ENCODE measurements at regions not wholly inside any gene's neighbourhood (a gene's known extent, or its start where the extent isn't known, plus 50 kb on each side); places are given as distances from the start of the nearest gene placed in this dataset.

DNA sequence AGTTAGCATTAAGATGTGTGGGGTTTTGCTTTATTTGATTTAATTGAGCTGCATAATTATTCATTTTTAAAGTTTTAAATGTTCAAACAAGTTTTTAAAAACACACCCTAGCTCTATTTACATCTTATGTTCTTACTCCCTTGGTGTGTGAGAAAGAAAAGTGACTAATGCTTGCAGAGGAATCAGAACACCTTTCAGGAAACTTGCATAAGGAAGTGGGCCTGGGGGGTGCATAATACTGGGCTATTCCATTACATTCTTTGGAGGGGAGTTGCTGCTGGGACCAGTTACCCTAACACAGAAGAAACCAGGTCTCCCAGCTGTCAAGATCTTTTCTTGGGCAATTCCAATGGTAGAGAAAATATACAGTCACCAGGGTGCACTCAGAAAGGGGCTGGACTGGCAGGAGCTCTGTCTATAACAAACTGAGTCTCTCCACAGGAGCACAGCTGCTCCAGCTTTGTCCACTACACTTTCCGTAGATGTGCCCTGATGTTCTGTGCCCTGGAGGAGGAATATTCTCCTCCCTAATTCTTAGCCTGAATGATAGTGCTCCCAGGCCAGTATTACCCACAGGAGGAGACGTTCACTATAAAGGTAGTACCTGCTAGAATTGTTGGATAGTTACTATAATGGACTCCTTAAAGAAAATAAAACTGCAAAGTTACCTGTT, 304.2 kb downstream of the CDC14C start:
- no peak overlapping the region for H3K4me2 ChIP-seq (ENCODE audit: insufficient read depth, low read length)
- TF ChIP-seq, protein P1, sequence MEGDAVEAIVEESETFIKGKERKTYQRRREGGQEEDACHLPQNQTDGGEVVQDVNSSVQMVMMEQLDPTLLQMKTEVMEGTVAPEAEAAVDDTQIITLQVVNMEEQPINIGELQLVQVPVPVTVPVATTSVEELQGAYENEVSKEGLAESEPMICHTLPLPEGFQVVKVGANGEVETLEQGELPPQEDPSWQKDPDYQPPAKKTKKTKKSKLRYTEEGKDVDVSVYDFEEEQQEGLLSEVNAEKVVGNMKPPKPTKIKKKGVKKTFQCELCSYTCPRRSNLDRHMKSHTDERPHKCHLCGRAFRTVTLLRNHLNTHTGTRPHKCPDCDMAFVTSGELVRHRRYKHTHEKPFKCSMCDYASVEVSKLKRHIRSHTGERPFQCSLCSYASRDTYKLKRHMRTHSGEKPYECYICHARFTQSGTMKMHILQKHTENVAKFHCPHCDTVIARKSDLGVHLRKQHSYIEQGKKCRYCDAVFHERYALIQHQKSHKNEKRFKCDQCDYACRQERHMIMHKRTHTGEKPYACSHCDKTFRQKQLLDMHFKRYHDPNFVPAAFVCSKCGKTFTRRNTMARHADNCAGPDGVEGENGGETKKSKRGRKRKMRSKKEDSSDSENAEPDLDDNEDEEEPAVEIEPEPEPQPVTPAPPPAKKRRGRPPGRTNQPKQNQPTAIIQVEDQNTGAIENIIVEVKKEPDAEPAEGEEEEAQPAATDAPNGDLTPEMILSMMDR (IDR thresholded peaks at IDR 0.05; ENCODE audit: extremely low read depth, low read depth, low read length): no peak
- H3K9me3 ChIP-seq (ENCODE audit: low read depth, low read length): peaks cover 7% of the 10 kb centered on the region
- no peak overlapping the region for H2AFZ ChIP-seq (ENCODE audit: low read length)
- no peak overlapping the region for H3K27ac ChIP-seq (ENCODE audit: low read depth, low read length)
- H3K79me2 ChIP-seq (ENCODE audit: insufficient read depth, low read length): no peaks in the 10 kb centered on the region
- H3K27me3 ChIP-seq (ENCODE audit: insufficient read depth, low read length): no peaks in the 10 kb centered on the region
- no peak for DNase-seq (ENCODE audit: insufficient read length, low spot score, missing footprints)
- no peaks in the 10 kb centered on the region for H3K36me3 ChIP-seq (ENCODE audit: insufficient read depth, low read length)
- H4K20me1 ChIP-seq (ENCODE audit: insufficient read depth, low read length): no peaks in the 10 kb centered on the region
- H3K4me3 ChIP-seq (ENCODE audit: insufficient read depth, low read length): no peak overlapping the region
- no peaks in the 10 kb centered on the region for H3K4me1 ChIP-seq (ENCODE audit: insufficient read depth, low read length)

DNA sequence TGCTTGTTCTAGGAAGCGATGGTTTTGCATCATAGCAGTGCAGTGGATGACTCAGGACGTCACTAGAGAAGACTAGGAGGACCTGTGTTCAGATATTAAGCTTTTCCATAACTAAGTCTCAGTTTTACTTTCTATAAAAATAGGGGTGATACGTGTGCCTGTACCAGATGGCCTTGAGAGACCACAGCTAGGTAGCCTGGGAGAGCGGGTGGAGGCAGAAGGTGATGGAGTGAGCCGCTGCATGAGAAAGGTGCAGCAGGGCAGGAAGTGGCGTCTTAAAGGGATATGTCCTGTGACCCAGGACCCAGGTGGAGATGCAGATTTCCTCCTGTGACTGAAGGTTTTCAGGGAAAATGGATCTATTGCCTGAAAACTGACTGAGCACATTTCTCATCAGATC, 304.9 kb downstream of the CDC14C start:
- TF ChIP-seq, protein P1 (IDR thresholded peaks at IDR 0.05; ENCODE audit: extremely low read depth, low read depth, low read length): no peak
- no peaks in the 10 kb centered on the region for H3K27me3 ChIP-seq (ENCODE audit: insufficient read depth, low read length)
- no peak overlapping the region for H2AFZ ChIP-seq (ENCODE audit: low read length)
- H4K20me1 ChIP-seq (ENCODE audit: insufficient read depth, low read length): no peaks in the 10 kb centered on the region
- no peak overlapping the region for H3K27ac ChIP-seq (ENCODE audit: low read depth, low read length)
- no peak overlapping the region for H3K4me2 ChIP-seq (ENCODE audit: insufficient read depth, low read length)
- no peaks in the 10 kb centered on the region for H3K36me3 ChIP-seq (ENCODE audit: insufficient read depth, low read length)
- H3K4me3 ChIP-seq (ENCODE audit: insufficient read depth, low read length): no peak overlapping the region
- H3K4me1 ChIP-seq (ENCODE audit: insufficient read depth, low read length): no peaks in the 10 kb centered on the region
- no peaks in the 10 kb centered on the region for H3K79me2 ChIP-seq (ENCODE audit: insufficient read depth, low read length)
- no peak for DNase-seq (ENCODE audit: insufficient read length, low spot score, missing footprints)
- H3K9me3 ChIP-seq (ENCODE audit: low read depth, low read length): peaks cover 7% of the 10 kb centered on the region

DNA sequence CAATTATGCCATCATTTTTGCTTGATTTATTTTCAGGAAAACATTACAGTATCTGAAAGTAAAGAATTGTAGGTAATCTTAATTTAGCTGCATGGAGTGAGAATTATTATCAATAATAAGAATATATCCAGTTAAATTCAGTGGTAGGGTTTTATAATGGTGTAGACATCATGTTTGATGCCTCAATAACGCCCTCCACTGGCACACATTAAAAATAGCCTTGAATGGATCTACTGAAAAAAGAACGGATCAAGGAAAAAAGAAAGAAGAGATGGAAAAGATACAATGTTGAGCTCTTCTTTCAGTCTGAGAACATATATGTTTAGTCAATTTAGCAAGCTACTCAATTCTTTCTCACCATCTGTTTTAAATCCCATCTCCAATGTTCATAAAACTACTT, 319.2 kb downstream of the CDC14C start:
- TF ChIP-seq, protein P1 (IDR thresholded peaks at IDR 0.05; ENCODE audit: extremely low read depth, low read depth, low read length): no peak
- Histone ChIP-seq H3K4me3 (ENCODE audit: insufficient read depth, low read length) (no peak overlapping the region), H3K36me3 (ENCODE audit: insufficient read depth, low read length) (no peaks in the 10 kb centered on the region), H3K4me1 (ENCODE audit: insufficient read depth, low read length) (no peaks in the 10 kb centered on the region), H4K20me1 (ENCODE audit: insufficient read depth, low read length) (no peaks in the 10 kb centered on the region), H2AFZ (ENCODE audit: low read length) (no peak overlapping the region), H3K27ac (ENCODE audit: low read depth, low read length) (no peak overlapping the region), H3K9me3 (ENCODE audit: low read depth, low read length) (peaks cover 4% of the 10 kb centered on the region), H3K79me2 (ENCODE audit: insufficient read depth, low read length) (no peaks in the 10 kb centered on the region), H3K27me3 (ENCODE audit: insufficient read depth, low read length) (no peaks in the 10 kb centered on the region), H3K4me2 (ENCODE audit: insufficient read depth, low read length) (no peak overlapping the region)
- DNase-seq (ENCODE audit: insufficient read length, low spot score, missing footprints): no peak

DNA sequence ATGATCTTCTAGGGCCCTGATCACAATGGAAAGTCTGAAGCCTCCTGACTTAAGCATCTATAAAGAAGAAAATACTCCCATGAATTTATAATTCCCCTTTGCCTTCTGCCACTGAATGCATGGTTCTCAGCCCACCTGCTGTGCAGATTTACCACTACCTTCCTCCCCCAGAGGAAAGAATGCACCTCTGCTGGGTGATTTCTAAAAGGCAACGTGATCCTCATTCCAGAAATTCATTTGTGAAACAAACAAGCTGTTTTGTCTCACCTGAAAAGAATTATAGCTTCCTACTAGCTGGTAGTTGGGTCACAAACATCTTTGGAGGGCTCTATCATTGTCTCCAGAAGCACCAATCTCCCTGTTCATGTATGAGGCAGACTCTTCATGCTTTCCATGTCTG, 320.2 kb downstream of the CDC14C start:
- H3K27ac ChIP-seq (ENCODE audit: low read depth, low read length): no peak overlapping the region
- no peak overlapping the region for H3K4me2 ChIP-seq (ENCODE audit: insufficient read depth, low read length)
- H3K79me2 ChIP-seq (ENCODE audit: insufficient read depth, low read length): no peaks in the 10 kb centered on the region
- DNase-seq (ENCODE audit: insufficient read length, low spot score, missing footprints): no peak
- H3K4me1 ChIP-seq (ENCODE audit: insufficient read depth, low read length): no peaks in the 10 kb centered on the region
- no peak overlapping the region for H3K4me3 ChIP-seq (ENCODE audit: insufficient read depth, low read length)
- no peak overlapping the region for H2AFZ ChIP-seq (ENCODE audit: low read length)
- H3K36me3 ChIP-seq (ENCODE audit: insufficient read depth, low read length): no peaks in the 10 kb centered on the region
- TF ChIP-seq, protein P1 (IDR thresholded peaks at IDR 0.05; ENCODE audit: extremely low read depth, low read depth, low read length): no peak
- no peaks in the 10 kb centered on the region for H4K20me1 ChIP-seq (ENCODE audit: insufficient read depth, low read length)
- H3K9me3 ChIP-seq (ENCODE audit: low read depth, low read length): peaks cover 4% of the 10 kb centered on the region
- no peaks in the 10 kb centered on the region for H3K27me3 ChIP-seq (ENCODE audit: insufficient read depth, low read length)
